ENCODE measurements at regions not wholly inside any gene's neighbourhood (a gene's known extent, or its start where the extent isn't known, plus 50 kb on each side); places are given as distances from the start of the nearest gene placed in this dataset.

DNA sequence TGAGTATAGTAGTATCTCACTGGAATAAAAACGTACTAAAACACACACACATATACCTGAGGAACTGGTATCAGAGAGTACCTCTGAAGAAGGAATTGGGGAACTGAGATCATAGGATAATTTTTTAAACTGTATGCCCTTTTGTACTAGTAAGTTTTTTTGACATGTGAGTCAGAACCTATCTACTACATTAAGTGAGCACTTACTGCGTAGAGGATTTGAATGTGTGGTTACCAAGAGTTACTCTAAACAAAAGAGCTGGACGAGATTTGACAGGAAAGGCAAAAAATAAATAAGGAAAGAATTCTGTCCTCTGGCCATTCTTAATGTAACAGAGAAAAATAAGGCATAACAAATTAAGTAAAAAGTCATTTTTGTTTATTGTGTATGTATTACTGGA, 546.5 kb upstream of the FAT1 start:
- DNase-seq = no peak

DNA sequence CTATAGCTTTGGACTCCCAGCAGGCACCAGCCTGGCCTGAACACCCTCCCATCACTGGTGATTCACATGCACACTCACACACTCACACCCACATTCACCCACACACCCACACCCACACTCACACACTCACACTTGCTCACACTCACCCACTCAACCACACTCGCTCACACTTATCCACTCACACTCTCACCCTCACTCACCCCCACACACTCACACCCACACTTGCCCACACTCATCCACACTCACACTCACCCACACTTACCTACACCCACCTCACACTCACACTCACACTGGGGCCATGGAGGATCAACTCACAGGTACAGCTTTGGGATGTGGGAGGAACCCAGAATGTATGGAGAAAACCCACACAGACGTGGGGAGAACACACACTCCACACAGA, 548.2 kb upstream of the FAT1 start:
- no peak for DNase-seq

DNA sequence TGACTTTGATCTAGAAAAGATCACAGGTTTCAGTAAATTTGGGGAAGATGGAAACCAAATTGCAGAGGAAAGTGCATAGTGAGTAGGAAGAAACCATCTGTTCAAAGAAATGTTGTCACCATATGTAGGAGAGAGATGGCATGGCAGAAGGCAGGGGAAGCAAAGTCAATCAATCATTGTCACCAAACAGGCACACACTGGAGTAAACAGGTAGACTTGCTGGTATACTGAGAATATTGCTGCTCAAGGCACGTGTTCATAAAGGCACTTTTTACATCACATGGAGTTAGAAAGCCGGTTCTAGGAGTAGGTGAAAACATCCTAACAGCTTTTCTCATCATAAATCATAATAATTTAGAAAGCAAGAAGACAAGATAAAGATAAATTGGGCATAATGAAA, 550.5 kb upstream of the FAT1 start:
- DNase-seq = no peak

DNA sequence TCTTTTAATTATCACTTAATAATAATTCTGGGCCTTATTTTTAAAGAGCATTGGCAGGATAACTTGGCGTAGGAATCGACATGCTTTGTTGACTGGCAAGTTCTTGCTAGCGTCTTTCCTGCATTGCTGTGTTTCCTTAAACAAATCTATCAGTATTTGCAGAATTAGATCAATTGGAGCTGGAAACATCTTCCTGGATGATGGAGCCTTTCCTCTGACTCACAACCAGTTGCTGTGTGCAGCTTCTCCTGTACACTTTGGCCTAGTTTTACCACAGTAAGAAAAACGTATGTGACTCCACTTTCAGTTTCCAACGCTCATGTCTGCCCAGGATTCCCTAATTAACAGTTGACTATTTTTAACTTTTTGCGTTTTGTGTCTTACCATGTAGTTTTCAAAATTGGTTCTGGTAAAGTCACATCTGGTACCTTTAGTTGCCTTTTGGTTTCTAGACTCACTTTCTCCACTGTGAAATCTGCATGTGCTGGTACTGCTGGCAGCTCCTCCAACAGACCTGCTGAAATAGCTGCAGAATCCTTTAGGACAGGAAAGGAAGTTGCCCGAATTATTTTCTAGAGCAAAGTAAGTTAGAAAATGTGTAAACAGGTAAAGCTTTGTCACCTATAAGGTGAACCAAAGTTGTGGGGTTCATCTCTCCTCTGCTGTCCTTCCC, 553.2 kb upstream of the FAT1 start:
- DNase-seq = no peak

DNA sequence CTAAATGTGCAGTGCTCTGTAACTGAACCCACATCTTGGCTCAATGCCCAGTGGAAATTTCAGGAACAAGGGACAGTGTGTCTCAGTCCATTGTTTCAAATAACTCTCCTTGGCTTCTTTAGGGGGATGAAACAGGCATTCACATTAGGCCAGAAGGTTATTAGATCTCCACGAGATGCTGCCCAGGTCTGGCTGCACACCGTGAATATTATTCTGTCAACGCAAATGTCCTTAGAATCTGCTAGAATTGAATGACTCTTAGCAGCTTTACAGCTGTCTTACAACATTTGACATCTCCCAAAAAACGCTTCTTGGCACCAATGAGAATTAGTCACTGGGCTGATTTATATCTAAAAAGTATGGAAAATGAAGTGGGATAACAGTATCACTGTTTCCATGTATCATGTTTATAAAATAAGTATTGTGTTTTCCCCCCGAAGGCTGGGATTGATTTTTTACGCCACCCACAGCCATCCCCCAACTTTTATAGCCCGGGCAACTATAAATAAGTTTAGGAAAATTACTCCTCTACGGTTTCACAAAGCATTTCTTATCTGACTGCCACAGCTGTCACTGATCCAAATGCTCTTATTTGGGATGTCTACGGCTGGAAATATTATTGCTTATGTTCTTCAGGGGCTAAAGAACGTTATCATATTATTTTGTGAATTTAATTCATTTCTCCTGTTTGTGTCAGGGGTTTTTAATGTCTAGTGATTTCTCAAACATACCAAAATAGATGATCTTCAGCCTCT, 559.7 kb upstream of the FAT1 start:
- no peak for DNase-seq

DNA sequence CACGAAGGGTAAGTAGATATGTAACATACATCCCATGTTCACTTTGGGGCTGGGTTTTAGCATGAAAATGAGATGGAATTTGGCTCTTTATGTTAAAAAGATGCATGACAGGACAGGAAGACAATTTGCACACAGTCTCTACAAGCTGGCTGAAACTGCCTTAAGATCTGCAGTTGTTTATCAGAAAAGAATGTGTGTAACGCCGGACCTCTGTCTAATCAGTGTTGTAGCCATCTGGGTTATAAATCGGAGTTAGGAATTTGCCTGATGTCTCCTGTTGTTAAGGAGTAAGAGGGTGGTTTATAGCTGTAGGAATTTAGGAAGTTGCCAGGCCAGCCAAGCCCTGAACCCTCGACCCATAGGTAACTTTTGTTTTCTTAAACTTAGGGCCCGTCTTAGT, 562.9 kb upstream of the FAT1 start:
- DNase-seq = no peak

DNA sequence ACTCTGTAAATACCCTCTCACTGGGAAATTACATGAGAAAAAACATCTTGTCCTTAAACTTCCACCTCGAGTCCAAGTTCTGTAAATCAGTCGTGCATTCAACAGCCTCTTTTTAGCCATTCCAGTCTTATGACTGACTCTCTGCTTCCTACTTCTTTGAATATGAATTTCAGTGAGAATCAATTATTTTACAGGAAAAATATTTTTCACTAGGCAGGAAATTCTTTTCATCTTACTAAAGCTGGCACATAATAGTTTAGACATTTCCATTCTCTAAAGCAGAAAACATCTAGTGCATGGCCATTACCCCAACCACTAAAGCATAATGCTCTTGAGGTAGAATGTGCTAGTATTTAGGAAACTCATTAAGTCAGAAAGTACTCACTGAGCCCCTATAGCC, 565.7 kb upstream of the FAT1 start:
- DNase-seq = no peak

DNA sequence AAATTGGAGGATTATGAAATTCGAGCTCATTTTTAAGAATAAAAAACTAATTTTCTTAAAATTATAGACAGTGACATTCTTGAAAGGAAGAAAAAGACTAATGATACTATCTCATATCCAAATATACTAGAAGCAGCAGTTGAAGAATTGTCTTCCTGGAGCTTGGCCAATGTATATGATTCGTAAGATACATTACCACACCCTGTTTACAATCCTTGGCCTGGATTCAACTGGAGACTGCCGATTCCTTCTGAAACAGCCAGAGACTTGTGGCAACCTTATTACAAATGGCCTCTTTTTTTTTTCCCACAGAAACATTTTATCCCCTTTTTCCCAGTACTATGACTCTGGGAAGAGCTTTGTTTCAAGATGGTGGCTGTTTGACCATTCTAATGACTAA, 571.2 kb upstream of the FAT1 start:
- DNase-seq = no peak

DNA sequence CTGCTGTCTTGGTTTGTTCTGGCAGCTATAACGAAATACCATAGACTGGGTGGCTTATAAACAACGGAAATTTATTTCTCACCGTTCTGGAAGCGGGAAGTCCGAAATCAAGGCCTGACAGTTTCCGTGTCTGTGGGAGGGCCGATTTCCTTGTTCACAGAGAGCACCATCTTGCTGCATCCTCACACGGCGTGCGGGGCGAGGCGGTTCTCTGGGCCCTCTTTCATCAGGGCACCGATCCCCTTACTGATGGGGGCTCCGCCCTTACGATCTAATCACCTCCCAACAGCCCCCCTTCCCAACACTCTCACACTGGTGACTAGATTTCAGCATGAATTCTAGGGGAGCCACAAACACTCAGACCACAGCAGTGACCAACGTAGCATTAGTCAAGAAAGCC, 578.3 kb upstream of the FAT1 start:
- DNase-seq = no peak

DNA sequence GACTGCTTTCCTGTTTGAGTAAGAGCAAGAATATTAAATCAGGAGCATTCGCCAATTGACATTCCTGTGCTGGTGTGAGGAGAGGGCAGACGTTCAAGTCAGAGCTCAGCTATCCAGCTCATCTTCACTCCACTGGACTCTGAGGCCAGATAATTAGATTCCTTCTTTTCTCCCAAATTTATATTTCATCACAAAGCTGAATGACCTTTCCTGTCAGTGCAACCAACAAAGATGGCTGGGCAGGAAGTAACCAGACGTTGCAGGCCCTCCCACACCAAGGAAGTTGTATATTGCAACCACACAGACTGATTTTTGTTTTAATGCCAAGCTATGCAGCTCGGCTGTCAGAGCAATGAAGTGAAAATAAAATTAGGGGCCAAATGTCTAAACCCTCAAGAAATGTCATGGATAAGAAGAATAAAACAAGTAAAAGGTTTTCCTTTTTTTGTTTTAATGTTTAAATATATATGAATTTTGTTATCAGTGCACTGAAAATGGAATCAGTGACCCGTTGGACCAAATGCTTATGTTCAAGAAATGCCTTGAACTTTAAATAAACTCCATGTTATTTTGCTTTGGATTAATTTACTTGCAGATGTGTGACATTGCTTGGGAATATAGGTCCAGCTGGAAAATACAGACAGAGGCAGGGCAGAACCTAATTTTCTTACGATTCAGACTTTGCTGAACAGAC, 578.9 kb upstream of the FAT1 start:
- no peak for DNase-seq

DNA sequence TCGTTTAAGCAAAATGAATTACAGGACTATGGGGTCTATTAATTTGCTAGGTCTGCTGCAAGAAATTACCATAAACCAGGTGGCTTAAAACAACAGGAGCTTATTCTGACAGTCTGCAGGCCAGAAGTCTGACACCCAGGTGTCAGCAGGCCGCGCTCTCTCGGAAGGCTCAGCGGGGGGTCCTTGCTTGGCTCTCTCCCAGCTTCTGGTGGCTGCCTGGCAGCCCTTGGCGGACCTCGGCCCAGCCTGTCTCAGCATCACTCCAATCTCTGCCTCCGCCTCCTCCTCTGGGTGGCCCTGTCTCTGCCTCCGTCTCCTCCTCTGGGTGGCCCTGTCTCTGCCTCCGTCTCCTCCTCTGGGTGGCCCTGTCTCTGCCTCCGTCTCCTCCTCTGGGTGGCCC, 580.5 kb upstream of the FAT1 start:
- no peak for DNase-seq

DNA sequence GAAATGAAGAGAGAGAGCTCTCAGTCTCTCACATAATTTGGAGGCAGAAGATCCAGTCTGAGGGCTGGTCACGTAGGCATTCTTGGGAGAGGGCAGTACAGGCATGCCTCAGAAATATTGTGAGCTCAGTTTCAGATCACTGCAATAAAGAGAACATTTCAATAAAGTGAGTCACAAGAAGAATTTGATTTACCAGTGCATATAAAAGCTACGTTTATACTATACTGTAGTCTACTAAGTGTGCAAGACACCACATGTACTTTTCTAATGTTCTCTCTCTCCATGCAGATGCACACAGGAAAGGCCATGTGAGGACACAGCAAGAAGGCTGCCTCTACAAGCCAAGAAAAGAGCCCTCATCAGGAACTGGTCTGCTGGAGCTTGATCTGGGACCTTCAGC, 583.5 kb upstream of the FAT1 start:
- no peak for DNase-seq

DNA sequence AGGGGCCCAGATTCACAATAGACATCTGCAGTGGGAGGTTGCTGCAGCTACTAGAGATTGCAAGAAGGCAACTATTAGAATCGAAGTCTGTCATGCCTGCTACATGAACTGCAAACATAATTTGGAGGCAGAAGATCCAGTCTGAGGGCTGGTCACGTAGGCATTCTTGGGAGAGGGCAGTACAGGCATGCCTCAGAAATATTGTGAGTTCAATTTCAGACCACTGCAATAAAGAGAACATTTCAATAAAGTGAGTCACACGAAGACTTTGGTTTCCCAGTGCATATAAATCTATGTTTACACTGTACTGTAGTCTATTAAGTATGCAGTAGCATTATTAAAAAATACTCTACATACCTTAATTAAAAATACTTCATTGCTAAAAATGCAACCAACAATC, 585.8 kb upstream of the FAT1 start:
- DNase-seq = no peak

DNA sequence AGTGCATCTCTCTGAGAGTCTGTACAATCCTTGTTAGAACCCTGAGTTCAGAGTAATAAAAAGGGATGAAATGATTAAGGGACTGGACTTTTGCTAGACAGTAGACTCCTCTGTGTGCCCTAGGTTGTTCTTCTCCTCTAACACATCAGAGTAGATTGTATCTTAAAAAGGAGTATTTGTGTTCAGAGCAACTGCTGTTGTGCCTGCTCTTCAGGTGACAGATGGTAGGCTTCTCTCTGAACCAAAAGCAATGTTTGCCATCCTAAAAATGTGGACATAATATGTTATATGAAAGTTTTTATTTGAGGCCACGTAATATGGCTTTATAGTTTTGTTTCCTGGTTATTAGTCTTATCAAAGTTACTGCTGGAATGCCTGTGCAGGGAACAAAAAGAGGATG, 588.6 kb upstream of the FAT1 start:
- no peak for DNase-seq

DNA sequence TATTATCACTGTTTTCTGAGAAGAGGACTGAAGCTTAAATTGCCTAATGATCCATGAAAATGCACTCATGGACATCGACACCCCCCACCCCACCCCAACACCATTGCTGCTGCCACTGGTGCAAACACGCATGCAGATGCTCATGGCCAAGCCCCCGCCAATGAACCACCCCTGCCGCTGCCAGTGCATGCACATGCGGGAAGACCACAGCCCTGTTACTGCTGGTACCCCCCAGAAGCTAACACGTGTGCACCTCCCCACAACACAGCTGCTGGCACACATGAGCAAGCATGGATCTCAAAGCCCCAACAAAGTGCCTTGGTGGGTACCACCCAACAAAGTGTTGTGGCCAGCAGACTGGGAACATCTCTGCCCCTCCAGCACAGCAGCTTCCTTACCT, 594.1 kb upstream of the FAT1 start:
- DNase-seq = no peak

DNA sequence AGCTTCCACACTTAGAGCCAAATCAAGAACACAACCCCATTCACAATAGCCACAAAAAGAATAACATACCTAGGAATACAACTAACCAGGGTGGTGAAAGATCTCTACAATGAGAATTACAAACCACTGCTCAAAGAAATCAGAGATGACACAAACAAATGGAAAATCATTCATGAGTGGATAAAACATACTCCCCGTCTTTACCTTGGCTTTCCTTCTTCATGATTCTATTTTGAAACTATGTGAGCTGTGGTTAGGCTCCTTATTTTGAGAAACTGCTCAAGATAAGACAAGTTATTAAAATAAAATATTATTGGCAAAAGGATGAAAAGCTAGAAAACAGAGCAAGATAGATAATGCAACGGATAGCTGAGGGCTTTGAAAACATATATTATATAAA, 598.1 kb upstream of the FAT1 start:
- DNase-seq = no peak

DNA sequence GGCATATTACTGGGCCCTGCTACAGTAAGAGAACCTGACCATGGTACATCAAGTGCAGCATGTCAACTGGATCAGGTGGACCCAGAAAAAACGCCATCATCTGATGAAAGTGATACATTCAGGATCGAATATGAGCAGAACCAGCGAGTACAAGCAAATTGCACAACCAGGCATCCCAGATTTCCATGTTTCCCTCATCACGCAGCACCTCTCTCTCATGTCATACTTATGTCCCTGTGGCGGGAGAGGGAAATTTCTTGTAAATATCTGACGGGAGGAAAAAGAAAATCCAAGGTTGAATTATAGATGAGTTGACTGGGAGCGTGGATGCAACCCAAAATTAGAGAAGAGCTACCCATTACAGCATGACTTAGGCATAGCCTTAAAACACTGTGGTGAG, 608.5 kb upstream of the FAT1 start:
- no peak for DNase-seq

DNA sequence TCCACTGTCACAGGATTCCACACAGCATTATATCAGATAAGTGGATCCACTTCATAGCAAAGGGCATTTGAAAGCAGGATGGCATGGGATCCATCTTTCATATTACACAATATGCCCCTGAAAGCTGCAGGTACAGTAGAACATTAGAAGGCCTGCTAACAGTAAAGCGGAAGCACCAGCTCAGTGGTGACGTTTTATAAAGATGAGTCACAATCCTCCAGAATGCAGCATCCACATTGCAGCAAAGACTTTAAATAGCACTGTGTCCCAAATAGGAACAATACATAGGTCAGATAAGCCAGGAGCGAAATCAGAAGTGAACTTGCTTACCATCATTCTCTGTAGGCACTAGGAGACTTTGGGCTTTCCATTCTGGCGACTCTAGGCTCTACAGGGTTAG, 609.5 kb upstream of the FAT1 start:
- no peak for DNase-seq

DNA sequence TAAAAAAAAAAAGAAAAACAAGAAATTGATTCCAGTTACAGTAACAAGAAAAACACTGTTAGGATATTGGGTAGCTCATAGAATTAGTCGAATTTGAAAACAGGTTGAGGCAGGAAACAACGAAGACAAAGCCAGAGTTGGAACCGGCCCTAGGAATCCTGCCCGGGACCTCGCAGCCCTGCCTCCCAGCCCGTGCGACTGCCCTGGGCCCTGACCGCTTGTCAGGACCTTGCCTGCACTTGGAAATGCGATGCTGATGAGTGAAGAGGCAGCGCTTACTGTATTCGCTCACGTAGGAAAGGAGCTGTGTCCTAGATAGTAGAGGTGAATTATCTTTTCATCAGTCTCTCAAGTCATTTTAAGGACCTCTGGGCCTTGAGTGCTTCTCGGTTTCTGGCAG, 611.7 kb upstream of the FAT1 start:
- no peak for DNase-seq

DNA sequence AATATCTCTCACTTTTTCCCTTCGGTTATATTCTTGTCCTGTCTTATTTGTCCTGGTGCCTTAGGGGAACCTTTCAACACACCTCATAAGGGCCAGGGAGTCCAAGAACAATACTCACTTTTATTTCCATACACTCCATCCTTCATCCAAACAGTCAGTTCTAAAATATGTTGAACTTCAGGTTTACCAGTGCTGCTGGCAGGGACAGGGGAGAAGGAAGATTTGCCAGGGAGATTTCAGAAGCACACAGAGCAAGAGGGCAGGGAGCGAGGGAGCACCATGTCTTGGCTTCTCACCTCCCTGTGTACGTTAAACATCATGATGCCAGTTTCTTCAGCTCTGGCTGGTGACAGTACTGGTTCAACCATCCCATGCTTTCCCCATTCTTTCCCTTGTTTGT, 631.1 kb upstream of the FAT1 start:
- DNase-seq = no peak

DNA sequence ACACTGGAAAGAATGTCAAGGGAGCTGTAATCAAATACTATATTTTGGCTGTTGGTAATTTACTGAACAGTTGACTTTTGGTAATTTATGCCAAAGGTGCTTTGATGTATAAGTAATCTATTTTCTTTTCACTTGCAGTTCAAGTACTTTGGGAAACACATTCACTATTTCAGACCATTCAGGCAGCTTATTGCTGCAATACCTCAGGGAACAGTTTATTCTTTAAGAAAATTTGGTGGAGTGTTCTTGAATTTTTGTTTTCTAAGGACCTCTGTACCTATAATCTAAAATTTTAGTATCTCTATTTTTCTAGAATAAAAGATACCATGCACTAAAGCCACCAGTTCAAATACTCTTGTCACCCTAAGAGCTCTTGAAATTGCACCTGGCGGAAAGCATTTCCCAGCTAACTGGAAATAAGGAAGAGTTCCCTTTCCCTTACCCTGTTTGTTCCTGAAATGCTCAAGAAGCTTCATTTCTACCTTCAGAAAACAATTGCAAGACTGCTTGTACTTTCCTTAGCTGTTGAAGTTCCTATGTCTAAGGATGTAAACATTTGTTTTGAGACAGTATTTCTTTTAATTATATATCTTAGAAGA, 633.5 kb upstream of the FAT1 start:
- no peak for DNase-seq

DNA sequence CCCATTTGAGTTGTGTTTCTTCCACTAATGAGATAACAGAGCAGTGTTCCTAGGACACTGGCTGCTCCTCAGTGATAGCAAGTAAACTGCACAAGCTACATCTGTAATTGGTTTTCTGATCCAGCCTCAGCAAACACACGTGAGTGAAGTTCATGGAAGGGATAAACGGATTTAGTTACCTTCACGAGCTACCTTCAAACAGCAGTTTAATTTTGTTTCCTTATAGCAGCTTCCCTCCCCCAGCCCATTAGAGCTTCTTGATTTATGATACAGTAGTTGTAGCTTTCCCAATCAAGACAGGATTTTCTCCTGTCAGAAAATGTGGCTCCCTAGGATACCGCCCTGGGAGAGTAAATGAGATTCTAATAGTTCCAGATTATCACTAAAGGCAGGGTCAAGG, 634.2 kb upstream of the FAT1 start:
- no peak for DNase-seq

DNA sequence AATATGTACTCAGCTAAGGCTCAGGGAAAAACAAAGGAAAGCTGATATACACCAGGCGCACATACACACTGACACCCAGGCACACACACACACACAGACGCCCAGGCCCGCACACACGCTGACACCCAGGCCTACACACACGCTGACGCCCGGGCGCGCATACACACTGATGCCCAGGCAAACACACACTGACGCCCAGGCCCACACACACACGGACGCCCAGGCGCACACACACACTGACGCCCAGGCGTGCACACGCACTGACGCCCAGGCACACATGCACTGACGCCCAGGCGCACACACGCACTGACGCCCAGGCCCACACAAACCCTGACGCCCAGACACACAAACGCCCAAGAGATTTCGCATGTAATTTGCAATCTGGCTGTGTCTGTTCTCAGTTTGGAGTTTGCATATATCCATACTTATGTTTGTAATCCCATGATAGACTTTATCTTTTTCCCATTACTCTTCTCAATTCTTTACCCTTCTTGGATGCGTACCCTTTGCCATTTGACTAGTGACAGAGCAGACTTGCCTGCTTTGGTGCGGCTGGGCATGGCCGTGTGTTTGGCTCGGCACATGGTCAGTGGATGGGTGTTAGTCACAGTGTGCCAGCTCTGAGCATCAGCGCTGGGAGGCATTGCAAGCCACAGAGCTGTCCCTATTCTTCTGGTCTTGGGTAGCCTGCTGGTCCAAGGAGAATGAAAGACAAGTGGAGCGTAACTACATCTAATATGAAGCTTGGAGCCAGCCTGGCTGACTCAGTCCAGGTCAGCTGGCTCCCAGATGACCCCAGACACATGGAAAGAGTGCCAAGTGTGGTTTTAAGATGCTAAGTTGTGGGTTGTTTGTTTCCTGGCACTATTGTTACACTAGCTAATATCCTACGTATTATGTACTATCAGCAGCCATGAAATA, 632.4 kb upstream of the ZFP42 start:
- no peak for DNase-seq

Measured in CD4-positive, alpha-beta T cell treated with Interleukin-4 for 1 hour (primary cell).